Heart left ventricle (tissue), 16 donors: ENCODE measurements at regions not wholly inside any gene's neighbourhood (a gene's known extent, or its start where the extent isn't known, plus 50 kb on each side); places are given as distances from the start of the nearest gene placed in this dataset.

Source experiments
- ATAC-seq, 4 donors: fragments of 200-7000 bp; cut with Tn5 transposase; one replicate each; pipeline ENCODE4 v1.9.1; 2020 to 2022; ENCODE audit warnings: moderate library complexity in 4 of 4, mild to moderate bottlenecking in 3 of 4, moderate number of reproducible peaks in 1 of 4
- DNase-seq, 5 donors: peaks; one replicate each; pipeline ENCODE4 v3.0.0-alpha.2; 2020
- H3K27ac ChIP-seq, 12 donors: fragments of 200-600 bp; sonication (generic) in 4 of 12; one replicate each; pipeline versions ENCODE4 v1.5.0 to v1.8.0; 2016 to 2022; ENCODE audit warnings: mild to moderate bottlenecking in 2 of 12
- H3K27me3 ChIP-seq, 9 donors: fragments of 200-600 bp; sonication (generic) in 2 of 9; one replicate each; pipeline versions ENCODE4 v1.5.1 to v1.8.0; 2016 to 2022; ENCODE audit warnings: mild to moderate bottlenecking in 3 of 9
- H3K36me3 ChIP-seq, 9 donors: fragments of 200-600 bp; sonication (generic) in 2 of 9; one replicate each; pipeline versions ENCODE4 v1.5.0 to v1.8.0; 2018 to 2022; ENCODE audit warnings: mild to moderate bottlenecking in 2 of 9
- H3K4me1 ChIP-seq, 12 donors: fragments of 200-600 bp; sonication (generic) in 4 of 12; one replicate each; pipeline versions ENCODE4 v1.5.0 to v1.8.0; 2016 to 2022; ENCODE audit warnings: mild to moderate bottlenecking in 3 of 12
- H3K4me3 ChIP-seq, 12 donors: fragments of 200-600 bp; sonication (generic) in 4 of 12; one replicate each; pipeline versions ENCODE4 v1.5.0 to v1.8.0; 2017 to 2022; ENCODE audit warnings: mild to moderate bottlenecking in 9 of 12, moderate library complexity in 4 of 12
- H3K9me3 ChIP-seq, 12 donors: fragments of 200-600 bp; sonication (generic) in 4 of 12; one replicate each; pipeline versions ENCODE4 v1.5.0 to v1.8.0; 2016 to 2022; ENCODE audit warnings: mild to moderate bottlenecking in 1 of 12
- CTCF ChIP-seq, 12 donors: fragments of 200-600 bp; sonication (generic) in 4 of 12; IDR thresholded peaks; one replicate each; pipeline versions ENCODE4 v1.5.0 to v1.8.0; 2018 to 2022; ENCODE audit warnings: antibody characterized with exemption in 12 of 12, mild to moderate bottlenecking in 5 of 12
- POLR2A ChIP-seq, 2 donors: fragments of 450-650 bp; IDR thresholded peaks; one replicate each; pipeline ENCODE4 v1.6.1; 2017; ENCODE audit warnings: antibody characterized with exemption in 2 of 2, mild to moderate bottlenecking in 2 of 2, moderate library complexity in 2 of 2
- WGBS, 4 donors: extraction: QIAGEN DNeasy Blood & Tissue Kit in 2 of 4; methylation state at CpG; one replicate each; pipeline versions ENCODE4 v1.1.5 to v1.1.7; 2013 to 2018; 5-methylcytosine and 5-hydroxymethylcytosine counted together
- intact Hi-C, 10 donors: fragments of 100-400 bp; cut with DNase I; formaldehyde crosslinking; loops; one replicate each; pipeline versions ENCODE4 v1.11.1 to v1.14.2; 2022
- donor health status: ischemic (EF 13 %, LVEDD 7.1; RV severe dilation, severe dysfunction).
- donor health status: healthy with polysubstance abuse.
- donor health status: DM: no; HTN: yes; CAD: no.
- donor health status: DM: no; HTN: no; CAD: no.
- donor health status: ischemic (EF 25% LVEDD 6.9; RV normal size, moderate dysfunction).
- donor health status: ischemic (EF 25% LVEDD 5.7; RV mildly dilated, moderate dysfunction).
- donor health status: healthy.
- donor health status: DM: yes; HTN: yes; CAD: no.
- donor health status: ischemic (EF 35%, LVEDD 5.7; RV mildly dilated, moderate dysfunction).
- donor health status: nonischemic (EF 11% LVEDD 7.7; RV severe dilation, severe dysfunction).
- donor health status: DM: yes; HTN: yes; CAD: no.
- donor health status: PGD.
- donor health status: ischemic (EF 29% LVEDD 5.4; RV normal size, mild dysfunction).
- donor health status: nonischemic (EF 23%, LVEDD 6.1; RV moderate dilation, normal function).

- intact Hi-C loops: loop anchor here in 4 of 10 donors (5.0 to 10.0 kb wide), 2 partner anchors 173 to 175 kb away; no protein-coding TSS in a partner anchor
- no peaks in the 10 kb centered on the region for H3K9me3 ChIP-seq
- H3K27ac ChIP-seq: no peak overlapping the region
- ATAC-seq (no peak), DNase-seq (no peak)
- H3K4me1 ChIP-seq: peaks cover 0 to 12% (median 0%) of the 10 kb centered on the region in 12 donors
- no peaks in the 10 kb centered on the region for H3K27me3 ChIP-seq
- H3K36me3 ChIP-seq: no peaks in the 10 kb centered on the region
- TF ChIP-seq CTCF (IDR thresholded peaks at IDR 0.05): no peak
- TF ChIP-seq POLR2A (IDR thresholded peaks at IDR 0.05): no peak
- WGBS, 4 donors: 49 to 67% (median 58%) methylated on average over 7 of the region's 7 CpGs
- no peak overlapping the region for H3K4me3 ChIP-seq
These were observed 317.3 kb downstream of the GADD45G start for GRCh38 chr9:89922099-89922498.

GRCh38 chr9:89923174-89923573 lies 318.4 kb downstream of the GADD45G start:
- Histone ChIP-seq H3K9me3 (no peaks in the 10 kb centered on the region), H3K27me3 (no peaks in the 10 kb centered on the region), H3K27ac (no peak overlapping the region), H3K4me1 (peaks cover 0 to 14% (median 0%) of the 10 kb centered on the region in 12 donors), H3K4me3 (no peak overlapping the region), H3K36me3 (no peaks in the 10 kb centered on the region)
- 90 to 95% (median 93%) methylated on average over 7 of the region's 7 CpGs for WGBS, 4 donors
- DNase-seq (no peak), ATAC-seq (no peak)
- no peak for TF ChIP-seq POLR2A (IDR thresholded peaks at IDR 0.05)
- intact Hi-C loops: loop anchor here in 4 of 10 donors (5.0 to 10.0 kb wide), 2 partner anchors 172 to 174 kb away; no protein-coding TSS in a partner anchor

- Histone ChIP-seq H3K4me1 (peaks cover 0 to 20% (median 3%) of the 10 kb centered on the region in 12 donors), H3K4me3 (no peak overlapping the region), H3K27ac (no peak overlapping the region), H3K27me3 (no peaks in the 10 kb centered on the region), H3K36me3 (no peaks in the 10 kb centered on the region), H3K9me3 (no peaks in the 10 kb centered on the region)
- ATAC-seq: no peak
- 51 to 67% (median 60%) methylated on average over 12 of the region's 12 CpGs for WGBS, 4 donors
- intact Hi-C loops: loop anchor here in 4 of 10 donors (5.0 to 10.0 kb wide), 2 partner anchors 171 to 173 kb away; no protein-coding TSS in a partner anchor
- no peak for DNase-seq
- peak in 6 of 12 donors; percentile 10 to 38 (median 16) for TF ChIP-seq CTCF (IDR thresholded peaks at IDR 0.05)
- TF ChIP-seq POLR2A (IDR thresholded peaks at IDR 0.05): no peak
These were observed 319.2 kb downstream of the GADD45G start for GRCh38 chr9:89923961-89924504.

- Histone ChIP-seq H3K4me3 (no peak overlapping the region), H3K27ac (no peak overlapping the region), H3K27me3 (no peaks in the 10 kb centered on the region), H3K4me1 (peaks cover 0 to 26% (median 7%) of the 10 kb centered on the region in 12 donors), H3K36me3 (no peaks in the 10 kb centered on the region), H3K9me3 (no peaks in the 10 kb centered on the region)
- intact Hi-C loops: loop anchor here in 5 of 10 donors (5.0 to 10.0 kb wide), 3 partner anchors 78 to 173 kb away; no protein-coding TSS in a partner anchor
- WGBS, 4 donors: 87 to 98% (median 96%) methylated on average over 2 of the region's 2 CpGs
- TF ChIP-seq POLR2A (IDR thresholded peaks at IDR 0.05) (no peak), CTCF (IDR thresholded peaks at IDR 0.05) (no peak)
- ATAC-seq (peak in 1 of 4 donors; percentile 10), DNase-seq (no peak)
These were observed 319.8 kb downstream of the GADD45G start for GRCh38 chr9:89924611-89925010.
